SK-N-MC (cell line): ENCODE measurements at regions not wholly inside any gene's neighbourhood (a gene's known extent, or its start where the extent isn't known, plus 50 kb on each side); places are given as distances from the start of the nearest gene placed in this dataset.

Source experiments
- EZH2 ChIP-seq: fragments of 200-600 bp; sonication (generic); IDR thresholded peaks from one replicate; pipeline ENCODE4 v1.6.1; 2017; ENCODE audit warnings: antibody characterized with exemption
- FOXP2 ChIP-seq: optimal IDR thresholded peaks from 2 replicates; pipeline ENCODE3; 2011; ENCODE audit warnings: mild to moderate bottlenecking, moderate library complexity; ENCODE audit not compliant: insufficient read depth; ENCODE audit errors: extremely low read length, control extremely low read depth
- POLR2AphosphoS5 ChIP-seq: IDR thresholded peaks from 2 replicates; pipeline ENCODE4 v1.6.1; 2012; ENCODE audit warnings: mild to moderate bottlenecking, low read depth, low read length, borderline replicate concordance

- TF ChIP-seq EZH2: no peak
- no peak for TF ChIP-seq POLR2AphosphoS5
- TF ChIP-seq FOXP2: no peak
These were observed 447.4 kb downstream of the SLC16A7 start for GRCh38 chr12:60043236-60043635.
